ENCODE measurements at regions not wholly inside any gene's neighbourhood (a gene's known extent, or its start where the extent isn't known, plus 50 kb on each side); places are given as distances from the start of the nearest gene placed in this dataset.

DNA sequence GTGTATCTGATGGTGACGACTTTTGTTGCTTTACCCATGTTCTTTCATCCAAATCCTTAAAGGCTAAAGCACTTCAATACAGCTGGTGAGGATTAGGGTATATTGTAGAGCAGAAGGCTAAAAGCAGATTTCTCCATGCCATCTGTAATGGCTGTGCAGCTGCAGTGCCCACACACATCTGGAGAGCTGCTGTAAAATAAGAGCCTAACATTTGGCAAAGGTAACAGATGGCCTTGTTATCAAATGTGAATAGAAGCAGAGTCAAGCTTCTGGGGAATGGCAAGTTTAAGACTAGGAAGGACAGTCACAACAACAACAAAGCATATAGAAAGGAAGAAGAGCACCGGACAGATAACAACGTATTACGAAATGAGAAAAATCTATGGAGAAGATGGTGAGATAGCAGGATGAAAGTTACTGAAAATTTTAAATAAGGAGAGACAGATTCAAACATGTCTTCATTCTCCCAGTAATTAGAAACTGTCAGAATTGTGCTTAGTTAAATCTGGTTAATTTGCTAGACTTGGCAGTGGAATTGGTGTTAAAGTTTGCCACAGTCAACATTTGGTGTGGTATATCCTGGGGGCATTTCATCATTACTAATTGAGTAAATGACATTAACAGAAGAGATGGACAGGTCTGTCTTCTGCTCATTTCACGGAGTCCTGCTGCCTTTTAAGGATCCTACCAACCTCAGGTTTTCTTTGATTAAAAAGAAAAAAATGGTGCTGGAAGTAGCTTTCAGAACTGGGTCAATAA, 1093.2 kb downstream of the ADGRL2 start:
- DNase-seq (ENCODE audit: low read depth) = no peak
- TF ChIP-seq CTCF (conservative IDR thresholded peaks at IDR 0.05; ENCODE audit: low read depth, low read length) = no peak
- H3K4me3 ChIP-seq (ENCODE audit: low read length) = no peak overlapping the region

GRCh38 chr1:82880506-82880905, 1079.8 kb downstream of the ADGRL2 start:
- DNase-seq (ENCODE audit: low read depth) = no peak
- no peak for TF ChIP-seq CTCF (conservative IDR thresholded peaks at IDR 0.05; ENCODE audit: low read depth, low read length)
- H3K4me3 ChIP-seq (ENCODE audit: low read length) = no peak overlapping the region

- no peak for DNase-seq (ENCODE audit: low read depth)
- no peak for TF ChIP-seq CTCF (conservative IDR thresholded peaks at IDR 0.05; ENCODE audit: low read depth, low read length)
Measured at GRCh38 chr1:82879701-82880305, 1079.1 kb downstream of the ADGRL2 start.

GRCh38 chr1:82875170-82875569, 1074.4 kb downstream of the ADGRL2 start:
- no peak for DNase-seq (ENCODE audit: low read depth)
- no peak for TF ChIP-seq CTCF (conservative IDR thresholded peaks at IDR 0.05; ENCODE audit: low read depth, low read length)

More at GRCh38 chr1:82879701-82880305, 1079.1 kb downstream of the ADGRL2 start:
- H3K4me3 ChIP-seq (ENCODE audit: low read length) = no peak overlapping the region

GRCh38 chr1:82874041-82874440, 1073.3 kb downstream of the ADGRL2 start:
- TF ChIP-seq CTCF (conservative IDR thresholded peaks at IDR 0.05; ENCODE audit: low read depth, low read length) = no peak
- H3K4me3 ChIP-seq (ENCODE audit: low read length) = no peak overlapping the region
- DNase-seq (ENCODE audit: low read depth) = no peak

More at GRCh38 chr1:82875170-82875569, 1074.4 kb downstream of the ADGRL2 start:
- no peak overlapping the region for H3K4me3 ChIP-seq (ENCODE audit: low read length)

DNA sequence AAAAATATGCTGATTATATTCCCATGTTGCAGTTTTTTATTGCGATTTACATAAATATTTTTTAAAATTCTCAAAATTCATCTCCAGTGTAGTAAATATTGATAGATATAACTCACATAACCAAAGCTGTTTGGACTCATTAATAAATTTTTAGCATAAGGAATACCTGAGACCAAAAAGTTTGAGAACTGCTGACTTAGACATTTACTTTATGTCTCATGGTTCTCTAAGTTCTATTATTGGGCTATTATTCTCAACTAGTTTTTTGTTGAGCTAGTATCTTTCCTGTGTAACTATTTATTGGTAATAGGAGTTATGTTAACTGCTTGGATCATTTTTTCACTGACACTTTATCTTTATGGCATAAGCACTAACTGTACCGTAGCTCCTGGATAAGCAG, 1069.6 kb downstream of the ADGRL2 start:
- H3K4me3 ChIP-seq (ENCODE audit: low read length) = no peak overlapping the region
- DNase-seq (ENCODE audit: low read depth) = no peak
- no peak for TF ChIP-seq CTCF (conservative IDR thresholded peaks at IDR 0.05; ENCODE audit: low read depth, low read length)

DNA sequence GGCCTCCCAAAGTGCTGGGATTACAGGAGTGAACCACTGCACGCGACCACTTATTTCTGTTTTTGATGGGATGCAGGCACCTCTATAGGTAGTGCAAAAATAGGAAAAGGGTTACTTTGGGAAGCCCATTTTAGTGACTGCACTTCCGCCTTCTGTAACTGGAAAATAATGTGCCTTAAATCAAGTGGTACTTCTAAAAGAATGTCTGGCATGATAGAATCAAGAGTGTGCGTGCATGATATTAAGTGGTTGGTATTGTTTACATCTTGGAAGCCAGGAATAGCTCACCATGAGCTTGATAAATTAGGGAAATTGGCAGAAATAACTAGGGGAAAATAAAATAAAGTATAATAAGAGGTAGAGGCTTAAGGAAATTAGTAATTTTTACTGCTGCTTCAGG, 1067.0 kb downstream of the ADGRL2 start:
- no peak for TF ChIP-seq CTCF (conservative IDR thresholded peaks at IDR 0.05; ENCODE audit: low read depth, low read length)
- no peak overlapping the region for H3K4me3 ChIP-seq (ENCODE audit: low read length)
- DNase-seq (ENCODE audit: low read depth) = no peak

Measured in retinal pigment epithelial cell (primary cell).